ENCODE measurements at regions not wholly inside any gene's neighbourhood (a gene's known extent, or its start where the extent isn't known, plus 50 kb on each side); places are given as distances from the start of the nearest gene placed in this dataset.

- no peak for TF ChIP-seq EZH2 (IDR thresholded peaks at IDR 0.05; ENCODE audit: borderline replicate concordance, low read depth, low read length, severe bottlenecking)
- TF ChIP-seq MYC (IDR thresholded peaks at IDR 0.05; ENCODE audit: low read depth, low read length), result no peak
- no peak for TF ChIP-seq CTCF (IDR thresholded peaks at IDR 0.05; ENCODE audit: extremely low read depth in 1 of 2, insufficient read depth in 1 of 2, low read depth in 1 of 2, low read length in 2 of 2)
- no peak for TF ChIP-seq FOS (IDR thresholded peaks at IDR 0.05; ENCODE audit: borderline replicate concordance, insufficient read depth, low read length)
- no peak for TF ChIP-seq POLR2A (IDR thresholded peaks at IDR 0.05; ENCODE audit: low read depth, low read length)
Observed at GRCh38 chr10:105973902-105974301, 1190.6 kb downstream of the SORCS1 start.

Data from endothelial cell of umbilical vein (primary cell).